IMR-90 (cell line): ENCODE measurements at regions not wholly inside any gene's neighbourhood (a gene's known extent, or its start where the extent isn't known, plus 50 kb on each side); places are given as distances from the start of the nearest gene placed in this dataset.

Experiments used
- ATAC-seq: fragments of 200-7000 bp; cut with Tn5 transposase; 2 replicates; pipeline ENCODE4 v1.9.1; 2020; ENCODE audit warnings: low read depth, mild to moderate bottlenecking, moderate library complexity
- BruUV-seq: library from RNA; stranded (reverse); fragments of 400-500 nt; replicated peaks from 2 replicates; lab custom pipeline; 2021; lab: Mats Ljungman, UMichigan
- CTCF ChIA-PET: fragments of 300-600 bp; formaldehyde crosslinking; extraction: SDS; loops from one replicate; lab custom pipeline; 2021; ENCODE audit warnings: antibody characterized with exemption; lab: Yijun Ruan, JAX
- POLR2A ChIA-PET: fragments of 300-600 bp; sonication (Branson Sonifier 250); formaldehyde crosslinking; loops from one replicate; lab custom pipeline; 2022; ENCODE audit warnings: antibody characterized with exemption; ENCODE audit not compliant: unreplicated experiment; lab: Charles Lee
- DNase-seq: peaks from one replicate; pipeline ENCODE4 v3.0.0; 2013
- H2AFZ ChIP-seq: replicated peaks from 2 replicates; pipeline ENCODE3; 2013; ENCODE audit warnings: low read length, mild to moderate bottlenecking; ENCODE audit not compliant: poor library complexity
- H2AK5ac ChIP-seq: 2 replicates; pipeline ENCODE4 v1.6.1; 2013; ENCODE audit warnings: low read depth, low read length, inconsistent platforms
- H2AK9ac ChIP-seq: replicated peaks from 2 replicates; pipeline ENCODE3; 2013; ENCODE audit warnings: mild to moderate bottlenecking, low read depth, low read length, moderate library complexity; ENCODE audit not compliant: poor library complexity
- H2BK120ac ChIP-seq: 2 replicates; pipeline ENCODE4 v1.6.1; 2013; ENCODE audit warnings: low read depth, low read length, inconsistent platforms
- H2BK15ac ChIP-seq: 3 replicates; pipeline ENCODE4 v1.6.1; 2013; ENCODE audit warnings: low read depth, low read length, inconsistent platforms
- H2BK20ac ChIP-seq: 2 replicates; pipeline ENCODE4 v1.6.1; 2013; ENCODE audit warnings: low read depth, mild to moderate bottlenecking, inconsistent platforms, low read length, moderate library complexity
- H2BK5ac ChIP-seq: 2 replicates; pipeline ENCODE4 v1.6.1; 2013; ENCODE audit warnings: mild to moderate bottlenecking, low read depth, low read length, inconsistent platforms; ENCODE audit not compliant: poor library complexity, severe bottlenecking
- H3K14ac ChIP-seq: replicated peaks from 2 replicates; pipeline ENCODE4 v1.6.1; 2013; ENCODE audit warnings: low read depth, low read length, inconsistent platforms
- H3K18ac ChIP-seq: 2 replicates; pipeline ENCODE4 v1.6.1; 2013; ENCODE audit warnings: low read depth, low read length, control low read depth
- H3K23ac ChIP-seq: 2 replicates; pipeline ENCODE4 v1.6.1; 2013; ENCODE audit warnings: low read depth, low read length, inconsistent platforms
- H3K27ac ChIP-seq: 2 replicates; pipeline ENCODE4 v1.5.1; 2013; ENCODE audit warnings: mild to moderate bottlenecking, control low read depth, low read length; ENCODE audit not compliant: insufficient read depth
- H3K27me3 ChIP-seq: 2 replicates; pipeline ENCODE4 v1.6.1; 2013; ENCODE audit warnings: low read length; ENCODE audit not compliant: control insufficient read depth, insufficient read depth
- H3K36me3 ChIP-seq: 2 replicates; pipeline ENCODE4 v1.6.1; 2013; ENCODE audit warnings: low read length, mixed read lengths; ENCODE audit not compliant: control insufficient read depth, insufficient read depth
- H3K4ac ChIP-seq: 2 replicates; pipeline ENCODE4 v1.6.1; 2013; ENCODE audit warnings: low read depth, low read length, inconsistent platforms
- H3K4me1 ChIP-seq: 2 replicates; pipeline ENCODE4 v1.6.1; 2013; ENCODE audit warnings: low read length, mixed read lengths; ENCODE audit not compliant: control insufficient read depth, insufficient read depth
- H3K4me2 ChIP-seq: 2 replicates; pipeline ENCODE4 v1.6.1; 2013; ENCODE audit warnings: low read depth, mild to moderate bottlenecking, control low read depth, low read length, moderate library complexity
- H3K4me3 ChIP-seq: 2 replicates; pipeline ENCODE4 v1.5.1; 2013; ENCODE audit warnings: low read depth, mild to moderate bottlenecking, control low read depth, low read length, moderate library complexity; ENCODE audit not compliant: insufficient read depth
- H3K56ac ChIP-seq: 2 replicates; pipeline ENCODE4 v1.6.1; 2013; ENCODE audit warnings: low read length, inconsistent platforms; ENCODE audit not compliant: insufficient read depth; ENCODE audit errors: extremely low read depth
- H3K79me1 ChIP-seq, 2 experiments: 2 replicates each; pipeline ENCODE4 v1.6.1; 2013; ENCODE audit warnings: low read length in 2 of 2, inconsistent platforms in 1 of 2, low read depth in 1 of 2
- H3K9ac ChIP-seq: 2 replicates; pipeline ENCODE4 v1.6.1; 2013; ENCODE audit warnings: low read depth, low read length, control low read depth
- H3K9me1 ChIP-seq: 2 replicates; pipeline ENCODE4 v1.6.1; 2013; ENCODE audit warnings: low read length, inconsistent platforms; ENCODE audit not compliant: insufficient read depth
- H3K9me3 ChIP-seq: 2 replicates; pipeline ENCODE4 v1.6.1; 2013; ENCODE audit warnings: low read length; ENCODE audit not compliant: control insufficient read depth, insufficient read depth
- H4K20me1 ChIP-seq: 2 replicates; pipeline ENCODE4 v1.6.1; 2013; ENCODE audit warnings: low read length, inconsistent platforms; ENCODE audit not compliant: insufficient read depth
- H4K5ac ChIP-seq: 2 replicates; pipeline ENCODE4 v1.6.1; 2013; ENCODE audit warnings: mild to moderate bottlenecking, low read depth, low read length, control low read depth
- H4K8ac ChIP-seq, 2 experiments: 2 replicates each; pipeline ENCODE4 v1.6.1; 2013; ENCODE audit warnings: low read depth in 2 of 2, low read length in 2 of 2, control low read depth in 1 of 2, inconsistent platforms in 1 of 2
- H4K91ac ChIP-seq: 2 replicates; pipeline ENCODE4 v1.6.1; 2013; ENCODE audit warnings: low read depth, low read length, inconsistent platforms; ENCODE audit not compliant: insufficient read depth
- CTCF ChIP-seq: conservative IDR thresholded peaks from 2 replicates; pipeline ENCODE4 v1.5.1; 2012; ENCODE audit warnings: mild to moderate bottlenecking, low read depth, low read length, improper control_type of control experiment
- ELK1 ChIP-seq: fragments of 150-350 bp; IDR thresholded peaks from 2 replicates; pipeline ENCODE4 v1.6.1; 2016; ENCODE audit warnings: low read depth, mild to moderate bottlenecking, low read length, moderate library complexity, borderline replicate concordance
- FOS ChIP-seq: fragments of 150-350 bp; IDR thresholded peaks from 2 replicates; pipeline ENCODE4 v1.6.1; 2016; ENCODE audit warnings: low read depth, low read length
- POLR2A ChIP-seq: IDR thresholded peaks from 2 replicates; pipeline ENCODE4 v1.6.1; 2012; ENCODE audit warnings: mild to moderate bottlenecking, low read depth, low read length
- RFX5 ChIP-seq: IDR thresholded peaks from 2 replicates; pipeline ENCODE4 v1.8.0; 2012; ENCODE audit warnings: low read depth, mild to moderate bottlenecking, low read length, moderate library complexity
- SMC3 ChIP-seq: fragments of 150-350 bp; IDR thresholded peaks from 2 replicates; pipeline ENCODE4 v1.6.1; 2016; ENCODE audit warnings: low read depth, mild to moderate bottlenecking, antibody characterized with exemption, low read length, moderate library complexity
- USF2 ChIP-seq: fragments of 150-350 bp; IDR thresholded peaks from 2 replicates; pipeline ENCODE4 v1.6.1; 2017; ENCODE audit warnings: mild to moderate bottlenecking, antibody characterized with exemption, low read length, low read depth
- WGBS, 2 experiments: methylation state at CpG; one replicate each; pipeline versions ENCODE4 v1.1.5 to v1.1.7; 2013; ENCODE audit warnings: missing lambda C conversion rate in 2 of 2; ENCODE audit not compliant: insufficient read length in 1 of 2; ENCODE audit errors: extremely low coverage in 2 of 2; 5-methylcytosine and 5-hydroxymethylcytosine counted together
- dilution Hi-C: fragments of 300-500 bp; cut with HindIII; formaldehyde crosslinking; loops from one replicate; pipeline ENCODE4 v1.14.3; 2018; ENCODE audit warnings: low sequenced_read_pairs; ENCODE audit not compliant: unreplicated experiment
- in situ Hi-C: fragments of 300-500 bp; cut with MboI; formaldehyde crosslinking; loops from 3 replicates; pipeline ENCODE4 v1.14.3; 2019; ENCODE audit warnings: low sequenced_read_pairs, inconsistent platforms, mixed read lengths
- intact Hi-C: fragments of 100-400 bp; cut with micrococcal nuclease; formaldehyde crosslinking; loops from 2 replicates; pipeline ENCODE4 v1.10.0; 2022

GRCh38 chr4:101644516-101644915, 146.0 kb upstream of the BANK1 start:
- TF ChIP-seq RFX5: no peak
- TF ChIP-seq CTCF: no peak
- no peak for TF ChIP-seq SMC3
- no peak for TF ChIP-seq POLR2A
- no peak for TF ChIP-seq FOS
- no peak for TF ChIP-seq ELK1
- no peak for TF ChIP-seq USF2
- no peak overlapping the region for H2BK15ac ChIP-seq
- CTCF ChIA-PET: no interaction called here
- 0 out of 2 replicates have a peak, but pooled peaks cover 3% of the 10 kb centered on the region for H3K27me3 ChIP-seq
- H2AK9ac ChIP-seq: no peak overlapping the region
- no peak overlapping the region for H3K4ac ChIP-seq
- no CpG with 5 or more reads among the region's 1 CpG for WGBS, 2 experiments
- DNase-seq (no peak), ATAC-seq (no peak)
- H3K56ac ChIP-seq: no peak overlapping the region
- H2BK5ac ChIP-seq: no peak overlapping the region
- H2BK120ac ChIP-seq: no peak overlapping the region
- no peaks in the 10 kb centered on the region for H3K36me3 ChIP-seq
- H3K9me3 ChIP-seq: no peaks in the 10 kb centered on the region
- H4K91ac ChIP-seq: no peak overlapping the region
- no peaks in the 10 kb centered on the region for H3K79me1 ChIP-seq
- no peak overlapping the region for H3K4me3 ChIP-seq
- no peak overlapping the region for H4K8ac ChIP-seq
- in situ Hi-C loops: no loop called here
- H4K5ac ChIP-seq: no peak overlapping the region
- H3K9me1 ChIP-seq: no peaks in the 10 kb centered on the region
- no peak overlapping the region for H2AK5ac ChIP-seq
- no peak overlapping the region for H3K9ac ChIP-seq
- no TSS peak for BruUV-seq
- dilution Hi-C loops: no loop called here
- POLR2A ChIA-PET: no interaction called here
- intact Hi-C loops: no loop called here
- H3K4me1 ChIP-seq: no peaks in the 10 kb centered on the region
- no peak overlapping the region for H3K23ac ChIP-seq
- H3K27ac ChIP-seq: no peak overlapping the region
- H3K14ac ChIP-seq: no peak overlapping the region
- no peak overlapping the region for H3K4me2 ChIP-seq
- no peak overlapping the region for H3K18ac ChIP-seq
- no peak overlapping the region for H2AFZ ChIP-seq
- no peak overlapping the region for H2BK20ac ChIP-seq
- no peaks in the 10 kb centered on the region for H4K20me1 ChIP-seq
